NCI-H82 (cell line): ENCODE measurements at regions not wholly inside any gene's neighbourhood (a gene's known extent, or its start where the extent isn't known, plus 50 kb on each side); places are given as distances from the start of the nearest gene placed in this dataset.
"Not testable (repeated sequence)": the region's sequence is repeated elsewhere in the genome, so short reads cannot be mapped to it uniquely, and the experiment has no call there.

ENCODE experiments used
- DNase-seq: peaks from one replicate; lab custom pipeline; 2025; lab: John Stamatoyannopoulos, UW

DNA sequence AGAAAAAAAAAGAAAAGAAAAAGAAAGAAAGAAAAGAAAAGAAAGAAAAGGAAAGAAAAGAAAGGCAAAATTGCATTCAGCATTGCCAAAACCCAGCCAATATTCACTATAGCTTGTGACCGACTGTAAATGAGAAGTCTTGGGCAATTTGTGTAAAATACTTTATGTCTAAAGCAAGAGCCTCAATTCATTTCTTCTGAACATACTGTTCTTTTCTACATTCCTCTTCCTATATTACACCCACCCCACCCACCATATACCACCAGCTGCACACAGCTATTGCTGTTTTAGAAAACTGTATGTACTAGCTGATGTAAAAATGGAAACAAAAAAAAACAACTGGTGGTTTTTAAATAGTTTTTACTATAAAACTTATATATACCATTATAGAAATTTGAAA lies 156.9 kb upstream of the TTC29 start:
- no peak for DNase-seq

DNA sequence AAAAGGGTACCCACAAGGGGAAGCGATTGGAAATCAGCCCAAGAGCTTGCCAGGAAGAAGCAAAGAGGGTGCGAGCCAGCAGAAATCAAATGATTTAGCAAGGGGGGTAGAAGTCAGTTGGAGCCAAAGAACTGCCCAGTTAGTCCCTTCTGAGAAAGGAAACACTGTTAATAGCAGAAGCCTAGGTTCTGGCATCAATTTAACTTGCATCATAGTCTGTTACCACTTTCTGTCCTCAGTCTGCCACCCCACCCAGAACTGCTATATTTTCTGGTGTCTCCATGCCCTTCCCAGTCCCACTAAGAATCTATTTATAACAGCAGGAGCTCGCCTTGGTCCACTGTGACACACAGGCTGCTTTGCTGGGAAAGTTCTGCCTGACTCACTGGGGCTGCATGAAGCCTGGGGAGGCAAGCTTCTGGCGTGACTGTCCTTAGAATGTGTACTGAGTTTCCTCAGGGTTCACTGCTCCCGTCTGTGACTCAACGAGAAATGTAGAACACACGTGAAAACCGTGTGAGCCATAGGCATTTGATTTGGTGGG lies 157.8 kb upstream of the TTC29 start:
- no peak for DNase-seq

DNA sequence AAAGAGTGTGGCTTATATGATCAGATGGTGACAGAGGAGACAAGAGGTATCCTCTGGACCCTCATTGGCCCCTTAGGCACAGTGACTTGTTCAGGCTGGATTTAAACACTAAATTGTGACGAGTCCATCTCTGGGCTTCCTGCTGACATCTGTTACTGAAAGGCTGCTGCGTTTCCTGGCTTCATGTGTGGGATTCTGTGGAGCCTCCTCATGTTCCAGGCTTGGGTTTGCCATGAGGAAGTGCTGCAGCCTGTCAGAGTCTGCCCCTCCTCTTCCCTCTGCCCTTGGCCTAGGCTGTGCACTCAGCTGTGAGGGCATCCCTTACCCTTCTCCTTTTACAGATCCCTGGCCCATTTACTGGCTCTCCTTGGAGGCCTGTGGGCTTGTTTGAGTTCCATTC lies 159.1 kb upstream of the TTC29 start:
- DNase-seq: no peak

DNA sequence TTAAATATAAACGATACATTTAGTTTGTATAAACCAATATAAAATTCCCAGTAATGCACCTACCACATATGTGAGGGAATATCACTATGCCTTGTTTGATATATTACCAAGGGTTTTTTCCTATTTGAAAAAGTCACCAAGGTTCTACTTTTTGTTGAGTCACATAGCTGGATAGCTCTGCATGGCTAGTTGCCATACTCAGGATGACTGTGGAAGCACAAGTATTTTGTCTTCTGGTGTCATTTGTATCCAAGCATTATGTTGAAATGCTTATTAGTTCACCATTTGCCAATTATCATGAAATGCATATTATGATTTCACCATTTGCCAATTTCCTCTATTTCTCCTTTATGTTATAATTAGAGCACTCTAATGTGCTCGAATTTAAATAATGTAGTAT lies 162.7 kb upstream of the TTC29 start:
- DNase-seq: no peak

DNA sequence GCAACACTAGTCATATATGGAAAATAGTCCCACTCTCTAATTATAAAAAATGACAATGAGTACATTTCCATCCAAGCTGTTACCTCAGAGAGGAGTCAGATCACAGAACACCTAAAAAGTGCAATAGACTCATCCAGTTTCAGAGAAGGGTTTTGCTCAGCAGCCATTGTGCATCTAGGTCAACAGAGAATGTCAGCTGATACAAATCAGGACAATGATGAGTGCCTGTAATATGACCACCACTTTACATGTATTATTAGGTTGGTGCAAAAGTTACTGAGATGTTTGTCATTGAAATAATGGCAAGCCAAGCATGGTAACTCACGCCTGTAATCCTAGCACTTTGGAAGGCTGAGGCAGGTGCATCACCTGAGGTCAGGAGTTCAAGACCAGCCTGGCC lies 164.1 kb upstream of the TTC29 start:
- DNase-seq: no peak

DNA sequence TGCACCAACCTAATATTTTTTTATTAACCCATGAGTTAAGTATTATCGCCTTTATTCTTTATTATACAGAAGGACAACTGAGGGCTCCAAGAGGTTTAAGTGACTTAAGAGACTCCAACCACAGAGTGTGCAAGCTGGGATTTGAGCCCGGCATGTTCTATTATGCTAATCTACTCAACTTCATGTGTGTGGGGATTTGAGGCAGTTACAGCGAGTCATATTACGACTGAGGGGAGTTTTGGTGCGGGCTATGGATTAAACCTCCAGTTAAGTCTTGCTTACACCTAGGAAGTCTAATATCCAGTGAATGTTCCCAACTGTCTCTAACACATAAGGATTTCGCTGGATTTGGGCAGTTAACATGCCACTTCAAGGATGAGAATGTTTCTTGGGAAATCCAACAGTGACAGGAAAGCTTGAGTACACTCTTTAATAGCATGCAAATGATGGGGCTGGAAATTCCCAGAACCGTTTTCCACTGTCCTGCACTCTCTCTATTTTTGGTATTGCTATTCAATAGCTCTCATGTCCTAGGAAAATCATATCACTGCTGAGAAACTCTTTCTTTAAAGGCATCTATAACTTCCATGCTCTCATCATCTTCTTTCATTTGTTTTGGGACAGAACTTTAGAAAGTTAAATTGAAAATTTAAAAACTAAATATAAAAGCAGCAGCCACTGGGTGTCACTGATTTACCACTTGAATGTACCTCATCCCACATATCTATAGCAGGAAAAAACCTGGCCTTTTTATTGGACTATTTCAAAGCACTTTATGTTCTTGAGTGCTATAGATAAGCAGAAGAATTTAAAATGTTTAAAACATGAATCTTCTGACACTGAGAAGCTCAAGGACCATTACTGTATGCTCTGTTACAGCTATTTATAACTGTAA lies 165.1 kb upstream of the TTC29 start:
- DNase-seq: peak; percentile 41

DNA sequence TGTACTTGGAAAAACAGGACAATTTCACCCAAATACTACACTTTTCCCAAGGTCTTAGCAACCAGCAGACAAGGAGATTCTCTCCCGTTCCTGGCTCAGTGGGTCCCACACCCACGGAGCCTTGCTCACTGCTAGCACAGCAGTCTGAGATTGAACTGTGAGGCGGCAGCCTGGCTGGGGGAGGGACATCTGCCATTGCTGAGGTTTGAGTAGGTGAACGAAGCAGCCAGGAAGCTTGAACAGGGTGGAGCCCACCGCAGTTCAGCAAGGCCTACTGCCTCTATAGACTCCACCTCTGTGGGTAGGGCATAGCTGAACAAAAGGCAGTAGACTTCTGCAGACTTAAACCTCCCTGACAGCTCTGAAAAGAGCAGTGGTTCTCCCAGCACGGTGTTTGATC lies 166.5 kb upstream of the TTC29 start:
- not testable (repeated sequence) for DNase-seq

DNA sequence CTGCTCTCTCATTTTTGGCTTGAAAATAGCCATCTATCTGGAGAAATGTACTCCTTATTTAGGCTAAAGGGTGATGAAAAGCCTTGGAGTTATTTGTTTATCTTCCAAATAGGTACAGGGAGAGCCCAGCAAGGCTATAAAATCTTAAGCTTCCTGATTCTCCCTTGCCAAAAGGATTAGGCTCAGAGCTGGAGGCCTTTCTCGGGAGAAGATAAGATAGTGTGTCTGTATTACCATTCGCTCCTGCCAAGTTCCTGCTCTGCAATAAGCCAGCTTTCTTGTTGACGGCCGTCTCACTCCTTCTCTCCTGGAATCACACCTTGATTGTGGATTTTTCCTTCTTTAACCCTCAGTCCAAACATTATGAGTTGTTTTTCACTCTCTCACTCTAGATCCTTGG lies 171.8 kb upstream of the TTC29 start:
- peak; percentile 62 for DNase-seq

DNA sequence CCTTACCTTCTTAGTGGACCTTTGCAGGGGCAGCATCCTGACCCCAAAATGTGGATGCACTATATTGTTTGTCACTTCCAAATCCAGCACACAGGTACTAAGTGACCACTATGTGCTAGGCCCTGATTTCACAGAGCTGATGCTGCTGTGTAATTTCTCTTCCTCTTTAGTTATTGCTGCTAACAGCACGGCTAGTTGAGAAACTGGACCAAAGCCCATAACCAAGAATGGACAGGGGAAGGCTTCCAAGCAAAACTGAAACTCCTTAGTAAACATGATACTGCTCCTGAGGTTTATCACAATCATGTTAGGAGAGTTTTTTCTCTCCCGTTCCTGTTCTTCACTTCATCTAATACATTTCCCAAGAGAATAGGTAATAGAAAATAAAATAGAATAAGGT lies 172.9 kb upstream of the TTC29 start:
- no peak for DNase-seq

DNA sequence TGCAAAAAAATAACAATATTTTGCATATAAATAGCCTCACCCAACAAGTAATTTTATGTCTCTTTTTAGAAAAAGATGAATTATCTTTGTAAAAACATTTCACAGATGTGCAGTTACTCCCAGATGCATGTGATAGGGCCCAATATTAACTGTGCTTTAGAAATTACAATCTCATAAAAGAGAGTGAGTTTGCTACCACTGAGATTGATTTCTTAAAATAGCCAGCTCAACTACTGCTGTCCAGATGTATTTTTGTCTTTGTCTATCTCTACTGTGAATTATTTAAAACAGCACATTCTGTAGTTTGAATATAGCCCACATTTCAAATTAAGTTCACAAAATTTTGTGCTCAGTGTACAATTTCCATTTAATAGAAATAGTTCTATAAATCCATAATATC lies 177.0 kb upstream of the TTC29 start:
- DNase-seq: no peak

DNA sequence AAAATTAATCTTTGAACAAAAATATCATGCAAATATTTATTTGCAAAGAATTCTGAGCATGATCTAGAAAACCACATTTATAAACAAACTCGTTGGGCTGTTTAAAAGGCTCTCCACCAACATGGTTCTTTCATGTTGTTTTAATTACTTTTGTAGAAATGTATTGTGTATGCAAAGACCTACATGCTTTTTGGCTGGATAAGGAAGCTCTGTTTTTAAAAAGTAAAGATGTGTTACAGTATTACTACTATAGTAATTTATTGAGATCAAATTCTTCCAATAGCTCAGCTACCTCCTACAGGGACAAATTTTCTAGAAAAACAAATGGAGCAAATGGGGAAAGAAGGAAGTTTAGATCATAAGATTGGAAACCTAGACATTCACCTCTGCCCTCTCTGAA lies 177.5 kb upstream of the TTC29 start:
- no peak for DNase-seq

DNA sequence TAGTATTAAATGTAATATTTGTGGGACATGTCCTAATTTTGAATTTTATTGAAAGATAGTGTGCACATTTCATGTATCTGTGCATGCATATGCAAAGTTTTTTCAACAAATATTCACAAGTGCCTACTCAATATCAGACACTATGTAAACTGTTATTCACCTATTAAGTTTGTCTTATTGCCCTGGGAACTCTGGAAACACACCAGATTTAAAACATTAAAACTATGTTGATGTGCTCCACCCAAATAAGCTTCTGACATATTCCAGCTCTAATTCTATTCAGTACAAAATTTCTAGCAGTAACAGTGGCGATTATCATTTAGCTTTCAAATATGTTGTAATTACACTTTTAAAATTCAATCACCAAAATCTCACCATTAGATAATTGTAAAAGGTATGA lies 183.1 kb upstream of the TTC29 start:
- no peak for DNase-seq

DNA sequence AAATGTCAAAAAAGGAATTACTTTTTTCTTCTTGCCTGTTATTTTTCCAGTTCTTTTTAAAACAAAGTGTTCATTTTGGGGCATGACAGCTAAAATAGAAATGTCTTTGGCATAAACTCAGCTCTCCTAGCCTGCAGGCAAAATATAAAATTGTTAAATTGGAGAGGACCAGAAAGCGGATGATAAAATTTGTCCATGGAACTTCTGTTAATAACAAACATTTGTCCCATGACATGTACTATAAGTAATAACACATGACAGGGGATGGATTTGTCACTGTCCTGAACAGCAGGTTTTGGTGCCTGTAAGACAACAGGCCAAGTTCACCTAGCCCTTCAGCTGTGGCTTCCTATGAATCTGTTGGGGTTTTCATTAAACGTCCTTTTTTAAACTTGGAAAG lies 184.0 kb upstream of the TTC29 start:
- DNase-seq: no peak

DNA sequence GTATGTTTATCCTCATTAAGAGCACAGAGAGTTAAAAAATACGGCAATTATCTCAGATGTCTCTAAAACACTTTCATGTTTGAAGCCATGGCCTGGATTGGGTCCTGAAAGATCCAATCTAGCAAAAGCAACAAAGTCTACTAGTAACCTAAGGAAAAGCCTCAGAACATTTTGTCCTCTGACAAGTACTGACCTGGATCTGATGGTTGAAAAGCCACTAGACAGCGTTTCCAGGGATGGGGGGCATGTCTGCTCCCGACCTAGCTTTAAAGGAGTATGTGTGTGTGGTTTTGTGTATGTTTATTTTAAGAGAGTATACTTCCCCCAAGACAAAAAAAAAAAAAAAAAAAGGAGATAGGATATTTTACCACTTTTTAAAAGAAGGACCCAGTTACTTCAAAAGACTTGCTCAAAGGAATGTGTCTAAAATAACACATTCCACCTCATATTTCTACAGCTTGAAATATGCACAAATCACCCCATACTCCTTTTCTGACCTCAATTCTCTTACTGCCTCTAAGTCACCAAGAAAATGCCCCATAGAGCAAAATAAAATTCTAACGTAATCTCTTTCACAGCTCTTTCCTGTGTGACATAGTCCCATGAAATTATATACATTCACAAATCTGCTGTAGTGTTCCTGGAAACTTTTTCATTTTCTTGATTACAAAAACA lies 189.0 kb upstream of the TTC29 start:
- DNase-seq: no peak

DNA sequence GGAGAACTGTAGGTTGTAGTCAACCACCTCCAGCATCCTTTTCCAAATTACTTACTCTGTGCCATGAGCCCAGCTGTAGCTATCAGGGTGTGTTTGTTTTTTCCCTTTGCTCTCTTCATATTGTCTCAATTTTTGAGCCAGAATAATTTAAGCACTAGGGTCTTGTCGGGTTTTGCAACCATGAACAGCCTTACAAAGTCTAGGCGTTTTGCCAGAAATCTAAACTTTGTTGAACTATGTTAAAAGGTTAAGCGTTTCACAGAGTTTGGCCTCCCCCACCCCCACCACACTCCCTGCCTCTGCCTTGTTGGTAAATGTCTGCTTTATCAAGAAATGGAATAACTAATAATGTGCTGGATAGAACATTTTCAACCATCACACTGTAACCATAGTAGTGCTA lies 190.6 kb upstream of the TTC29 start:
- DNase-seq: no peak

DNA sequence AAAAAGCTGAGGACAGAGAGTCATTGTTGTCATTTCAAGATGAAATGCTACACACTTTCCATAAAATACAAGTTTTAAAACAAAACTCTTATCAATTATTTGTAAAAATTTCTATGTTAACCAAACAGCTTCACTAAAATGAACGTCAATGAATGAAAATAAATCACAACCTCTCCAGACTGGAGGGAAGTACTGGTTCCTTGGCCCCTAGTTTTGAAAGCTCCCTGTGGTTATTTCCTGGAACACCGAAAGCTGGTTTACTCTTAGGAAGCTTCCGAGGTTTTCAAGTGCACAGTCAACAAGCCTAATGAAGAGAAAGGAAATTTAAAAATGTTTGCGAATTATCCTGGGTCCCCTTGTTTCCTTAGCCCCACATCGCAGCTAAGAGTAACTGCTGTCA lies 191.1 kb upstream of the TTC29 start:
- no peak for DNase-seq

DNA sequence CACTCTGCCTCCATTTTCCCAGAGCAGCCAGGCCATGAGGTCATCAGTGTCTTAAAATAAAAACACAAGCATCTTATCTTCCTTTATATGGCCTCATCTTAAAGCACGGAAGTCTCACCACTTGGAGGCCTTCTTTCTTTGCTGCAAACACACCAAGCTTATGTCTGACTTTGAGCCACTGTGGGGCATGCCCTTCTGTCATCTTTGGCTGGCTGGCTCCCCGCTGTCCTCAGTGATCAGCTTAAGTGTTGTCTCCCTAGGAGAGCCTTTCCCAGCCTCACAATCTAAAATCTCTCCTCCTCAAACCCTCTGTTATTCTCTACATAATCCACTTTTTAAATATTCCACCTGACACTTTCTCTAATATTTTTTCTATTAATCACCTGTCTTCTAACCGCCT lies 191.6 kb upstream of the TTC29 start:
- no peak for DNase-seq

DNA sequence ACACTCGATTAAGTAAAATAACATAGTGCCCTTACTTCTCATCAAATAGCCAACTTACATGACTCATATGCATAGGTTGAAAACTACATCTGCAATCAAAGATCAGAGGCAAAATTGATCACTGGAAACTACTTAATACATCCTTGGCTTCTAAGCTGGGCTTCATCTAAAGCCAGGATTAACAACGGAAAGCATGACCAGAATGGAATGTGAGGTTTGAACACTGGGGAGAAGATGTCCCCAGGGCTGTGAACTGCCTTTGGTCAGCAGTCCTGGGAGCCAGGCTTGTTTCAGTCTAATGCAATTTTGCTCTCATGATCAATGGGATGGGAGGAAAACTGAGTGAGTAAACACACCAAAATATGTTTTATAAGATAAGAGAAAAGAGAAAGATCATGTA lies 192.5 kb upstream of the TTC29 start:
- DNase-seq: no peak

DNA sequence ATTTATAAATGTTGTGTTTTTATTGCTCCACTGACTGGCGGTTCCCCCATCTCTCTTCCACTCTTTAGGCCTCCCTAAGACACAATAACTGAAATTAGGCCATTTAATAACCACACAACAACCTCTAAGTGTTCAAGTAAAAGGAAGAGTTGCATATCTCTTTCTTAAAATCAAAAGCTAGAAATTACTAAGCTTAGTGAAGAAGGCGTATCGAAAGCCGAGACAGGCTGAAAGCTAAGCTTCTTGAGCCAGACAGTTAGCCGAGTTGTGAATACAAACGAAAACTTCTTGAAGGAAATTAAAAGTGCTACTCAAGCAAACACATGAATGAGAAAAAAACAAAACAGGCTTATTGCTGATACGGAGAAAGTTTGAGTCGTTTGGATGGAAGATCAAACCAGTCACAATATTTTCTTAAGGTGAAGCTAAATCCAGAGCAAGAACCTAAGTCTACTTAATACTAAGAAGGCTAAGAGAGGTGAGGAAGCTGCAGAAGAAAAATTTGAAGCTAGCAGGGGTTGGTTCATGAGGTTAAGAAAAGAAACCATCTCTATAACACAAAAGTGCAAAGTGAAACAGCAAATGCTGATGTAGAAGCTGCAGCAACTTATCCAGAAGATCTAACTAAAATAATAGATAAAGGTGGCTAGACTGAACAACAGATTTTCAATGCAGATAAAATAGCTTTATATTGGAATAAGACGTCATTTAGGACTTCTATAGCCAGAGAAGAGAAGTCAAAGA lies 194.0 kb upstream of the TTC29 start:
- no peak for DNase-seq

DNA sequence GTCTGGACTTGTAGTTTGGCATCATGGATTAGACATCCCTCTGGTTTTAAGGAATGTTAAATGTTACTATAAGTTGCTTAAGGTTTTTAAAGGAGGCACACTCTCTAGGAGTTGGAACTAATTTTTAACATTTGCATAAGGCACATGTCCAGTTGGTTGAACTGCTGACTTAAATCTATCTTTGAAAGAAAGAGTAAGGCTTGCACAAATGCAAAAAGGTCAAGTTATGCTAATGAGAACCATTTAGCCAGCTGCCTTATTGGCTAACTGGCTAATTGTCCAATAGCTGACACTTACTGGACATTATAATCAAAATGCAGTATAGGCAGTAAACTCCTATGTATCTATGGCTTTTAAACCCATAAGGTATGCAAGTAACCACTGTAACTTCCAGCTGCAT lies 206.1 kb upstream of the TTC29 start:
- no peak for DNase-seq

DNA sequence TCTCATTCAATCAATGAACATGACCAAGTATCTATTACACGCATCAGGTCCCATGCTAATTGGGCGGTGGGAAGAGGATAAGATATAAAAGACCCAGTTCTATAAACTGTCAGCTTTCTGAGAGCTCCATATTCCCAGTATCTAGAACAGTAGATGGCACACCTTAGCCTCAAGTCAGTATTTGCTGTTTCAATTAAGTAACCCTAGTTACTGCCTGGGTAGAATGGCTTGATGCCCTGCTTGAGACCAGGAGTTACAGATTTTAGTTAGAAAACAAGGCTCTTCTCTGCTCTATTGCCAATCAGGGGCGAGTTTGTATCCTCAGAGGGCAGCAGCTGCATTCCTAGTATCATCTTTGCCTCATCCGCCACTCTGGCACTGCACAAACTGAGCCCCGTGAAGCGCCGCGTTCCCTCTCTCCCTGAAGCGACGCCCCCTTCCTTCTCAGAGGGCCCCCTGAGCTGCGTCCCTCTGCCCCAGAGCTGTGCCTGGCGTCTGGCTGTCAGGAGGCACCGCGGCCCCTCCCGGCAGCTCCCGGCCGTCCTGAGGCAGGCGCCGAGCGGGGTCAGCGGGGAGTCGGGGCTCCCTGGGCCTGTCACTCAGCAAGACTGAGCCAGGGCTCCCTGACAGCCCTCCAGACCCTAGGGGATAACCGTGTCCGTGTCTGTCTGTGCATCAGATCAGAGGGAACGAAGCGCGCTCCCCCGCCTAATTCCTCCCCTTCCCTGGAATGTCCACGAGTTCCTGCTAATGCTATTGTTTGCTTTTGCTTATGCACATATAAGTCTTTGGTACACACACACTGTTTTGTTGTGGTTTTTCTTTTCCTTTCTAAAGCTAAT lies 212.4 kb upstream of the TTC29 start:
- DNase-seq: peak; percentile 29
